Subcutaneous abdominal adipose tissue (tissue), 5 donors: ENCODE measurements at regions not wholly inside any gene's neighbourhood (a gene's known extent, or its start where the extent isn't known, plus 50 kb on each side); places are given as distances from the start of the nearest gene placed in this dataset.

Experiments
- H3K27ac ChIP-seq: one replicate; pipeline ENCODE4 v1.7.0; 2013; ENCODE audit warnings: low read depth, mild to moderate bottlenecking, inconsistent platforms, low read length, moderate library complexity
- H3K27me3 ChIP-seq, 5 donors: one replicate each; pipeline ENCODE4 v1.7.0; 2013; ENCODE audit warnings: low read length in 5 of 5, inconsistent platforms in 1 of 5; ENCODE audit not compliant: control insufficient read depth in 5 of 5, insufficient read depth in 4 of 5
- H3K36me3 ChIP-seq, 5 donors: one replicate each; pipeline ENCODE4 v1.7.0; 2013; ENCODE audit warnings: low read length in 5 of 5; ENCODE audit not compliant: control insufficient read depth in 5 of 5, insufficient read depth in 5 of 5
- H3K4me1 ChIP-seq, 5 donors: one replicate each; pipeline ENCODE4 v1.7.0; 2013; ENCODE audit warnings: low read length in 5 of 5, mild to moderate bottlenecking in 3 of 5, moderate library complexity in 1 of 5; ENCODE audit not compliant: control insufficient read depth in 5 of 5, insufficient read depth in 5 of 5
- H3K4me3 ChIP-seq, 5 donors: one replicate each; pipeline ENCODE4 v1.7.0; 2013; ENCODE audit warnings: low read length in 5 of 5, low read depth in 1 of 5
- H3K9ac ChIP-seq, 5 donors: one replicate each; pipeline ENCODE4 v1.7.0; 2013; ENCODE audit warnings: low read length in 5 of 5, mild to moderate bottlenecking in 4 of 5, moderate library complexity in 3 of 5
- H3K9me3 ChIP-seq, 5 donors: one replicate each; pipeline ENCODE4 v1.7.0; 2013; ENCODE audit warnings: low read length in 5 of 5; ENCODE audit not compliant: control insufficient read depth in 5 of 5
- donor health status: healthy.
- donor health status: healthy.
- donor health status: healthy.
- donor health status: healthy.
- donor health status: healthy.

DNA sequence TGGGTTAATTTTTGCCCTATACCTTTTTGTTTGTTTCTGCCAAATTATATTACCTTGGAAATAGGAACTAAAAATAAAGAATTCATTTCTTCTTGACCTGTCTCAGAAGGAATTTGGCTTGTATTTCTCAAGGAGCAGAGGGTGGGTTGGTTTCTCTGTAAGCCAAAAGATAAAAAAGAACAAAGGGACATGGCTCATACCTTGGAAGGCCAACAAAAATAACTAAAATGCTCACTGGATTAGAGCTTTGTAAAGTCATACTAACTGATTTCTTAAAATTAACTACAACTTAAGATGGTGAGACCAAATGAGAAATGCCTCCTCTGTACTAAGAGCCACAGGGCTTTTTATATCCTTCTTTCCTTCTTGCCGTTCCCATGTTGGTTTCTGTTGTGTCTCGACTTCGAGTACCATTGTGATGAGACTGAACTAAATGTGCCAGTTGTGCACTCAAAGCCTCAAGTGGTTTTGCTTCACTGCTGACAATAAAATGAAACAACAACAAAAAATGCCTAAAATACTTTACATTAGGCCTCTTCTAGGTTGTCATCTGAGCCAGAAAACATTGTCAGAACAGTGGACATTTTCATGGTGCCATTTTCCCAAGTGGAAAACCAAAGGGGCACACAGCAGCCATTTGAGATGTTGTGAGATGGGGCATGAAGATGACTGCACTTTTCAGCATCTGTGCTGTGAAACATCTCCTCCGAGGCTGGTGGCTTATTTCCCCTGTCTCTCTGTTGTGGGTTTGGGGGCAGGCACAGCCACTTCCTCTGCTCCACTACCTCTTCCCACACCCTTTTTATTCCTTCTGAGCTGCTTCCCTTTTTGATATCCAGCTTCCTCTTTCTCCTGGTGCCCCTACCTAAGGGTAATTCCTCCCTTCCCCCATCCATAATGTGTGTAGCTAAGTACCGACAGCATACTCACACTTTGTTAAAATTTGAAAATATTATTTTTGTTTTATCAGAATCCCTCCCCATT is 51.8 kb upstream of the AGR3 start:
- Histone ChIP-seq H3K9ac (no peak overlapping the region), H3K27me3 (no peaks in the 10 kb centered on the region), H3K9me3 (no peaks in the 10 kb centered on the region), H3K27ac (no peak overlapping the region), H3K36me3 (no peaks in the 10 kb centered on the region), H3K4me1 (peaks cover 0 to 4% (median 0%) of the 10 kb centered on the region in 5 donors), H3K4me3 (no peak overlapping the region)

DNA sequence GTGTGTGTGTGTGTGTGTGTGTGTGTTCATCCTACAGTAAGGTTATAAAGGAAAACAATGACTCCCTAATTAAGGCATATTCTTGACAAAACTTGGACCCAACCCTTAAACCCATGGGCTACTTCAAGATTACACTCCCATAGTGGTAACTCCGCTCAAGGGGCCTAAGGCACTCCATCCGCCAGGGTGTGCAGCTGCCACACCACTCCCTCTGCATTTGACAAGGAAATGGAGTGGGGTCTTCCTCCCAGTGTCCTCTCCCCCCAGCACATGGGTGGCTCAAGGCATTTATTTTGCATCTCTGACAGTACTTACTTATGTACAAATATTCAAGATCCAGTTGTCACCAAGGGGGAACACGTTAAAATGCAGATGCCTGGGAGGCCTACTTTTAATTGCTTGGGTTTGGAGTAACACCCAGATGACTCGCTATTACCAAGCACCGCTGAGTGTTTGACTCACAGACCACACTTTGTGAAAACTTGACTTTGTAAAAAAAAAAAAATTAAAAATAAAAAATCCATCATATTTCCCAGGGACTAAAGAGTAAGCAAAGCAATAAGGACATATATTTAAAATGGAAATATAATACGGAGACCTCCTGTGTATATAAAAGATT is 53.0 kb upstream of the AGR3 start:
- H3K27ac ChIP-seq = no peak overlapping the region
- no peaks in the 10 kb centered on the region for H3K9me3 ChIP-seq
- peaks cover 0 to 4% (median 0%) of the 10 kb centered on the region in 5 donors for H3K4me1 ChIP-seq
- H3K36me3 ChIP-seq = no peaks in the 10 kb centered on the region
- no peak overlapping the region for H3K9ac ChIP-seq
- H3K4me3 ChIP-seq = no peak overlapping the region
- H3K27me3 ChIP-seq = no peaks in the 10 kb centered on the region

GRCh38 chr7:16935341-16935735 is 53.6 kb upstream of the AGR3 start:
- no peaks in the 10 kb centered on the region for H3K9me3 ChIP-seq
- no peak overlapping the region for H3K9ac ChIP-seq
- H3K4me1 ChIP-seq = peaks cover 0 to 4% (median 0%) of the 10 kb centered on the region in 5 donors
- no peak overlapping the region for H3K27ac ChIP-seq
- H3K4me3 ChIP-seq = no peak overlapping the region
- no peaks in the 10 kb centered on the region for H3K27me3 ChIP-seq
- no peaks in the 10 kb centered on the region for H3K36me3 ChIP-seq

DNA sequence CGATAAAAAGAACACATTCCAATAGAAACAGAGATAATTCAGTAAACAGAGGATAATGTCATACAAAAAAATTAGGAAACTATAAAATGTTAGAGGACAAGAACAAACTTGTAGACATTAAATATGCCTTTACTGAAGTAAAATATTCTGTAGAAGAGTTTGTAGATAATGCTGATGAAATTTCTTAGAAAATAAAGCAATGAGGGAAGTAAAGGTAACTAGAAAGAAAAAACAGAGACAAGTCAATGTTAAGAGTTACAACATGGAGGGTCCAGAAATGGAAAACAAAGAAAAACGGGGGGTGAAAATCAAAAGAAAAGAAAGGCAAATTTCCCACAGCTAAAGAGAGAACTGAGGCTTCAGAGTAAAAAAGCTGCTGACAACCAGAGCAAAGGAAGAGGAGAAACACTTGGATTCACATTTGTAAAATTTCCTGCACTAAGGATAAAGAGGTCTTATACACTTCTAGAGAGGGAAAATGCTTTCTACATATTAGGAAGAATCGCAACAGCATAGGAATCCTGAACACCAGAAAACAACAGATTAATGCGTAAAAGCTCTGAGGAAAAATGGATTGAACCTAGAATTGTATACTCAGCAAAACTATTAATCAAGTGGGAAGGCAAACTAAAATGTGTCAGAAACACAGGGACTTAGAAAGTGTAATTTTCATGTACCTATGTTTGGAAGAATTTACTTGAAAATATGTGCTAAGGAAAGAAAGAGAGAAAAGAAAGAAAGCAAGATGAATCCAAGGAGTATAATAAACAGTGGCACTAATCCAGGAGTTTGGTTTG is 55.0 kb upstream of the AGR3 start:
- Histone ChIP-seq H3K27ac (no peak overlapping the region), H3K4me1 (peaks cover 0 to 4% (median 0%) of the 10 kb centered on the region in 5 donors), H3K4me3 (no peak overlapping the region), H3K9me3 (no peaks in the 10 kb centered on the region), H3K36me3 (no peaks in the 10 kb centered on the region), H3K9ac (no peak overlapping the region), H3K27me3 (no peaks in the 10 kb centered on the region)

DNA sequence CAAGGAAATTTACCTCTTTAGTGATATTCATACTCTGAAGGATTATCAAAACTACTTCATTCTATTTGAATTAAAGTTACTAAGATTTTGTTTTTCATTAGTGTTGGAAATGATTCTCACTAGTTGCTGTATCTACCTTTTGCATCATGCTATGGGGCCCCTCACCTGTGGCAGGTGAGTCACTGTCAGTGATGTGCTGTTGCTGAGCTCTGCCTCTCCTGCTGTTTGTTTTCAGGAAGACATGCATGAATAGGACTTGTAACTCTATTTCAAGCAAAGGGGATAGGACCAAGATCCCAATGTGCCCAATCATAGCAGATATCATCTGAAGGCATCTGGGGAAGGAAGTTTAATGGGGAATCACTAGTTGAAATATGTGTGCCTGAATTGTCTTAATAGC is 57.4 kb upstream of the AGR3 start:
- H3K27me3 ChIP-seq = no peaks in the 10 kb centered on the region
- H3K9ac ChIP-seq = no peak overlapping the region
- H3K9me3 ChIP-seq = peaks cover 0 to 2% (median 0%) of the 10 kb centered on the region in 5 donors
- H3K36me3 ChIP-seq = no peaks in the 10 kb centered on the region
- no peak overlapping the region for H3K4me3 ChIP-seq
- H3K27ac ChIP-seq = no peak overlapping the region
- no peaks in the 10 kb centered on the region for H3K4me1 ChIP-seq

GRCh38 chr7:16940776-16941175 is 59.0 kb upstream of the AGR3 start:
- no peak overlapping the region for H3K4me3 ChIP-seq
- H3K36me3 ChIP-seq = no peaks in the 10 kb centered on the region
- H3K9ac ChIP-seq = no peak overlapping the region
- H3K9me3 ChIP-seq = peaks cover 0 to 2% (median 0%) of the 10 kb centered on the region in 5 donors
- no peaks in the 10 kb centered on the region for H3K27me3 ChIP-seq
- H3K27ac ChIP-seq = no peak overlapping the region
- no peaks in the 10 kb centered on the region for H3K4me1 ChIP-seq

- H3K36me3 ChIP-seq = no peaks in the 10 kb centered on the region
- no peak overlapping the region for H3K27ac ChIP-seq
- no peak overlapping the region for H3K9ac ChIP-seq
- H3K27me3 ChIP-seq = no peaks in the 10 kb centered on the region
- H3K4me3 ChIP-seq = no peak overlapping the region
- H3K4me1 ChIP-seq = no peaks in the 10 kb centered on the region
- peaks cover 0 to 9% (median under 1%) of the 10 kb centered on the region in 5 donors for H3K9me3 ChIP-seq
Measured at GRCh38 chr7:16942929-16943509, 61.2 kb upstream of the AGR3 start.

GRCh38 chr7:16944936-16945335 is 63.2 kb upstream of the AGR3 start:
- H3K4me1 ChIP-seq = no peaks in the 10 kb centered on the region
- no peak overlapping the region for H3K9ac ChIP-seq

DNA sequence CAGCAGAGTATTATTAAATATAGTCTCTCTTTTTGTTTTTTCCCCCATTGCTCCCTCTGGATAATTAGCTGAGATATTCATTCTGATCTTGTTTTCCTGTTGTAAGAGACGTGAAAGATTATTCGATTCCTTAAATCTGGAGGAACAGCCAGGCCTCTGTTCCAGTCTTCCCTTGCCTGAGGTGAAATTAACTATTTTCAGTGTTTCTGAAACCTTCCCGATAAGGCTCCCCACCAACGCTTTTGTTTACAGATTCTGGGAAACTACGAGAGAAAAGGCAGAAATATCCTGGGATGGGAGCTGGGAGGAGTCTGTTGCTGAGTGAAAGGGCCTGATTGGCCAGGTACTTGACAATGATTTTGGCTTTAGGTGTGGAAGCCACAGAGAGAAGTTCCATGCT is 63.6 kb upstream of the AGR3 start:
- Histone ChIP-seq H3K27ac (no peak overlapping the region), H3K27me3 (no peaks in the 10 kb centered on the region), H3K9me3 (peaks cover 0 to 12% (median 6%) of the 10 kb centered on the region in 5 donors), H3K4me1 (no peaks in the 10 kb centered on the region), H3K36me3 (no peaks in the 10 kb centered on the region), H3K9ac (no peak overlapping the region), H3K4me3 (no peak overlapping the region)

More at GRCh38 chr7:16944936-16945335, 63.2 kb upstream of the AGR3 start:
- Histone ChIP-seq H3K27ac (no peak overlapping the region), H3K27me3 (no peaks in the 10 kb centered on the region), H3K9me3 (peaks cover 0 to 12% (median 6%) of the 10 kb centered on the region in 5 donors), H3K4me3 (no peak overlapping the region), H3K36me3 (no peaks in the 10 kb centered on the region)
